ENCODE measurements at regions not wholly inside any gene's neighbourhood (a gene's known extent, or its start where the extent isn't known, plus 50 kb on each side); places are given as distances from the start of the nearest gene placed in this dataset.

DNA sequence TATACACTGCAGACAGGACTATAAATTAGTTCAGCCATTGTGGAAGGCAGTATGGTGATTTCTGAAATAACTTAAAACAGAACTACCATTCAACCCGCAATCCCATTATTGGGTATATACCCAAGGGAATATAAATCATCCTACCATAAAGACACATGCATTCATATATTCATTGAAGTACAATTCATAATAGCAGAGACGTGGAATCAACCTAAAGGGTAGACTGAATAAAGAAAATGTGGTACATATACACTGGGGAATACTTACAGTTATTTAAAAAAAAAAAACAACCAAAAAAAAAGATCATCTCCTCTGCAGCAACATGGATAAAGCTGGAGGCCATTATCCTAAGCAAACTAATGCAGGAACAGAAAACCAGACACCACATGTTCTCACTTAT, 473.9 kb downstream of the TRHDE start:
- no peak for TF ChIP-seq POLR2A (IDR thresholded peaks at IDR 0.05; ENCODE audit: low read length)
- TF ChIP-seq GATA1 (IDR thresholded peaks at IDR 0.05; ENCODE audit: low read depth, low read length): no peak

Measured in erythroblast (primary cell).